Left ventricle myocardium inferior (tissue), 1 donor: ENCODE measurements at regions not wholly inside any gene's neighbourhood (a gene's known extent, or its start where the extent isn't known, plus 50 kb on each side); places are given as distances from the start of the nearest gene placed in this dataset.
"Not testable (repeated sequence)": the region's sequence is repeated elsewhere in the genome, so short reads cannot be mapped to it uniquely, and the experiment has no call there.

Experiments
- DNase-seq: peaks from one replicate; pipeline ENCODE4 v3.0.0-alpha.2; 2020
- H3K27ac ChIP-seq: fragments of 200-600 bp; replicated peaks from 2 replicates; pipeline ENCODE4 v1.8.0; 2021
- H3K27me3 ChIP-seq: fragments of 200-600 bp; 2 replicates; pipeline ENCODE4 v1.8.0; 2021; ENCODE audit warnings: low read depth
- H3K36me3 ChIP-seq: fragments of 200-600 bp; 2 replicates; pipeline ENCODE4 v1.8.0; 2021
- H3K4me1 ChIP-seq: fragments of 200-600 bp; 2 replicates; pipeline ENCODE4 v1.8.0; 2021
- H3K4me3 ChIP-seq: fragments of 200-600 bp; 2 replicates; pipeline ENCODE4 v1.8.0; 2021; ENCODE audit warnings: mild to moderate bottlenecking, moderate library complexity
- H3K9me3 ChIP-seq: fragments of 200-600 bp; replicated peaks from 2 replicates; pipeline ENCODE4 v1.8.0; 2021
- intact Hi-C: fragments of 100-400 bp; cut with micrococcal nuclease; formaldehyde crosslinking; loops from one replicate; pipeline ENCODE4 v1.11.0; 2022
- TF ChIP-seq, protein P1 (sequence below): fragments of 200-600 bp; IDR thresholded peaks from 2 replicates; pipeline ENCODE4 v1.8.0; 2021; ENCODE audit warnings: antibody characterized with exemption, mild to moderate bottlenecking, borderline replicate concordance
- donor health status: DM: no; HTN: yes; CAD: no; lungs with severe emphysema.

GRCh38 chr16:54985156-54985555 is 54.5 kb downstream of the IRX5 start:
- intact Hi-C loops = no loop called here

DNA sequence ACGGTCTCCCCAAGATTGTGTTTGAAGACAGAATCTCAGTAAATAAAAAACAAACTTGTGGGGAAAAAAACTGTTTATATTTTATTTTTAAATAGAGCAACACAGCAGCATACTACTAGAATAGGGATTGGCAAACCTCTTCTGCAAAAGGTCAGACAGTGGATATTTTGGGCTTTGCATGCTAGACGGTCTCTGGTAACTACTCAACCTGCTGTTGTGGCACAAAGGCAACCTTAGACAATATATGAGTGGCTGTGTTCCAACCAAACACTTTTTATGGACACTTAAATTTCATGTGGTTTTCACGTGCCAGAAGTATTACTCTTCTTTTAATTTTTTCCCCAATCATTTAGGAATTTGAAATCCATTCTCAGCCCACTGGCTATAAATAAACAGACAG is 55.0 kb downstream of the IRX5 start:
- no peak overlapping the region for H3K4me3 ChIP-seq
- TF ChIP-seq, protein P1, sequence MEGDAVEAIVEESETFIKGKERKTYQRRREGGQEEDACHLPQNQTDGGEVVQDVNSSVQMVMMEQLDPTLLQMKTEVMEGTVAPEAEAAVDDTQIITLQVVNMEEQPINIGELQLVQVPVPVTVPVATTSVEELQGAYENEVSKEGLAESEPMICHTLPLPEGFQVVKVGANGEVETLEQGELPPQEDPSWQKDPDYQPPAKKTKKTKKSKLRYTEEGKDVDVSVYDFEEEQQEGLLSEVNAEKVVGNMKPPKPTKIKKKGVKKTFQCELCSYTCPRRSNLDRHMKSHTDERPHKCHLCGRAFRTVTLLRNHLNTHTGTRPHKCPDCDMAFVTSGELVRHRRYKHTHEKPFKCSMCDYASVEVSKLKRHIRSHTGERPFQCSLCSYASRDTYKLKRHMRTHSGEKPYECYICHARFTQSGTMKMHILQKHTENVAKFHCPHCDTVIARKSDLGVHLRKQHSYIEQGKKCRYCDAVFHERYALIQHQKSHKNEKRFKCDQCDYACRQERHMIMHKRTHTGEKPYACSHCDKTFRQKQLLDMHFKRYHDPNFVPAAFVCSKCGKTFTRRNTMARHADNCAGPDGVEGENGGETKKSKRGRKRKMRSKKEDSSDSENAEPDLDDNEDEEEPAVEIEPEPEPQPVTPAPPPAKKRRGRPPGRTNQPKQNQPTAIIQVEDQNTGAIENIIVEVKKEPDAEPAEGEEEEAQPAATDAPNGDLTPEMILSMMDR = no peak
- DNase-seq = no peak
- intact Hi-C loops = no loop called here
- peaks cover 15% of the 10 kb centered on the region for H3K4me1 ChIP-seq
- H3K27me3 ChIP-seq = no peaks in the 10 kb centered on the region
- no peaks in the 10 kb centered on the region for H3K36me3 ChIP-seq
- no peak overlapping the region for H3K27ac ChIP-seq
- no peaks in the 10 kb centered on the region for H3K9me3 ChIP-seq

More at GRCh38 chr16:54985156-54985555, 54.5 kb downstream of the IRX5 start:
- H3K36me3 ChIP-seq = no peaks in the 10 kb centered on the region
- TF ChIP-seq, protein P1 = no peak
- peaks cover 15% of the 10 kb centered on the region for H3K4me1 ChIP-seq
- no peak overlapping the region for H3K27ac ChIP-seq
- no peaks in the 10 kb centered on the region for H3K27me3 ChIP-seq
- no peak for DNase-seq
- H3K9me3 ChIP-seq = no peaks in the 10 kb centered on the region
- H3K4me3 ChIP-seq = no peak overlapping the region

GRCh38 chr16:54986409-54986808 is 55.7 kb downstream of the IRX5 start:
- no peak overlapping the region for H3K27ac ChIP-seq
- intact Hi-C loops = no loop called here
- H3K4me1 ChIP-seq = peaks cover 15% of the 10 kb centered on the region
- H3K4me3 ChIP-seq = no peak overlapping the region
- no peaks in the 10 kb centered on the region for H3K9me3 ChIP-seq
- no peaks in the 10 kb centered on the region for H3K36me3 ChIP-seq
- no peak for DNase-seq
- no peaks in the 10 kb centered on the region for H3K27me3 ChIP-seq
- TF ChIP-seq, protein P1 = no peak

DNA sequence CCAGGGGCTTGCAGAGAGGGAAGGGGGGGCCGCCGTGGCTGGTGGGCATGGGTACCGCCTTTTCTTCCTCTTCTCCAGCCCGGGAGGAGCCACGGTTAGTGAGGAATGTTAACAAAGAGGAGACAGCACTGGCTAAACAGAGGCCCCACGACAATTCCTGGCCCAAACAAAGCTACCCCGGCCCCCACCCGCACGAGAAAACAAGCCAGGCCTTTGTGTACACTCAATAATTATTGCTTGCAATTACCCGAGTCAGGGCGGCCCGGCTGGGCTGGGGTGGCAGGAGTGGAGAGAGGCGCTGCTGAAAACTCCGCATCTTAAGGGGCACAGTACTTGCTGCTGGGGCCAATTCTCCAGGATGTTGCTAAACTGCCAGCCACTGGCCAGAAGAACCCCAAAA is 56.4 kb downstream of the IRX5 start:
- Histone ChIP-seq H3K36me3 (no peaks in the 10 kb centered on the region), H3K4me1 (peaks cover 15% of the 10 kb centered on the region), H3K9me3 (no peaks in the 10 kb centered on the region), H3K4me3 (no peak overlapping the region), H3K27ac (no peak overlapping the region), H3K27me3 (peaks cover 6% of the 10 kb centered on the region)
- no peak for DNase-seq
- TF ChIP-seq, protein P1 = no peak
- intact Hi-C loops = no loop called here

DNA sequence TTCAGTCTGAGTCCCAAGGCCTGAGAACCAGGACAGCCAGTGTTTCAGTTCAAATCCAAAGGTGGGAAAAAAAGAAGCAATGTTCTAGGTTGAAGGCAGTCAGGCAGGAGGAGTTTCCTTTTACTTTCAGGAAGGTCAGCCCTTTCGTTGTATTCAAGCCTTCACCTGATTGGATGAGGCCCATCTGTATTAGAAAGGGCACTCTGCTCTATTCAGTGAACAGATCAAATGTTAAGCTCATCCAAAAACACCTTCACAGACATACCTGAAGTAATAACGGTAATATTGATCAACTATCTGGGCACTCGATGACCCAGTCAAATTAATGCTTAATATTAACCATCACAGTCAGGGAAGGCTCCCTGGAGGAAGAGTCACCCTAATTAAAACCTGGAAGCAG is 60.9 kb downstream of the IRX5 start:
- DNase-seq = no peak
- Histone ChIP-seq H3K27me3 (peaks cover 31% of the 10 kb centered on the region), H3K4me3 (no peak overlapping the region), H3K27ac (no peak overlapping the region), H3K9me3 (no peaks in the 10 kb centered on the region), H3K36me3 (no peaks in the 10 kb centered on the region), H3K4me1 (no peaks in the 10 kb centered on the region)
- TF ChIP-seq, protein P1 = no peak
- intact Hi-C loops = no loop called here

GRCh38 chr16:54991946-54992345 is 61.3 kb downstream of the IRX5 start:
- H3K4me1 ChIP-seq, H3K9me3 ChIP-seq, intact Hi-C loops, H3K27ac ChIP-seq, DNase-seq, H3K4me3 ChIP-seq, H3K36me3 ChIP-seq: not testable (repeated sequence)
- H3K27me3 ChIP-seq = peaks cover 35% of the 10 kb centered on the region
